T-helper 2 cell (primary cell): ENCODE measurements at regions not wholly inside any gene's neighbourhood (a gene's known extent, or its start where the extent isn't known, plus 50 kb on each side); places are given as distances from the start of the nearest gene placed in this dataset.
"Not testable (repeated sequence)": the region's sequence is repeated elsewhere in the genome, so short reads cannot be mapped to it uniquely, and the experiment has no call there.

Experiments
- DNase-seq, 5 experiments: peaks; one replicate each; pipeline versions ENCODE4 v3.0.0 to v3.0.0-alpha.2; 2012 to 2022

- no peak for DNase-seq
Measured at GRCh38 chr5:17367256-17367840, 130.7 kb upstream of the TAF11L2 start.

DNA sequence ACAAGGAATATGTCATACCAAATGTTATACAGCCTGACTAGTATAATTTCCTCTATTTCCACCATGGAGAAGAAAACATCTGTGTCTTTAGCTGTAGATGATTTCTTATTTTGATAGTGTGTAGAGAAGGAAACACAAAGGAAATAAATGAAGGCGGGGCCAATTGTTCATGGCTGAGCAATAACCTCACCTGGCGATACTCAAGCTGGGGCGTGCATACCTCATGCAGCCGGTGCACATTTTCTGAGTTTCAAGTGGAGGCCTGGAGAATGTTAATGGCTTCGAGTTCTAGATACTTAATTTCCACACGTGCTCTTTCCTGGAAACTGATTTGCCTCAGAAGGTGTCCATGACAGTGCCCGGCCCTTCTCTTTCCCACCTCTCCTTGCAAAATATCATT lies 127.4 kb upstream of the TAF11L2 start:
- DNase-seq: no peak

- no peak for DNase-seq
Measured at GRCh38 chr5:17373406-17373805, 124.6 kb upstream of the TAF11L2 start.

DNA sequence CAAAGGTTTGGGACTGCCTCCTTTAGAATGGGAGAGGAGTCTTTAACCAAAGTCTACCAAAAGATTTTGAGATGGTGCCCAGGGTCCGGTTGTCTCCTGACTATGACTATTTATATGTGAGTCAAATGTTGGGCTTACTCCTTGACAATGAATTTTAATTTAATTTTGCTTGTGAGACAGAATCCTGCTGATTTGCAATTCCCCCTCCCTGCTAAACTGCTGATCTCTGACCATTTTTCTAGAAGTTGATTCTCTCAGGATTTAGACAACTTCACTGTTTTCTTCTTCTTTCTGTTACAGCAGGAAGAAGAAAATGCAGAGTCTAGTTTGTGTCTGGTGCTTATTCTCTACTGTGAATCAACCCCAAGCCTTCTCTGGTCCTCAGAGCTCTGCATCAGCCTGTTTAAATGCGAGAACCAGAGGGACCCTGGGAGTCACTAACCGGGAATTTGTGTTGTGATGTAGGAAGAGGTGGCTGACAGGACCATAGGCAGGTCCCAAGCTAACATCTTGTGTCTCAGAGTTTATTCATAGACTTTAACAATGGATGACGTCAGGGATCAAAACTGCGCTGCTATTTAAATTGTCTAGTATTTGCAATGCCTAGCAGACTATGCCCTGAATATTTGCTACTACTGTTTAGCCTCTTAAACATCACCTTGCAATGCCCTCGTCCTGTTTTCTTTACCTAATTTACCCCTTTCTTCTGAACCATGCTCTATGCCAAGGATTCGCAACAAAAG lies 124.0 kb upstream of the TAF11L2 start:
- no peak for DNase-seq

GRCh38 chr5:17374973-17375742 lies 122.9 kb upstream of the TAF11L2 start:
- no peak for DNase-seq

GRCh38 chr5:17375886-17376285 lies 122.1 kb upstream of the TAF11L2 start:
- DNase-seq: not testable (repeated sequence)

DNA sequence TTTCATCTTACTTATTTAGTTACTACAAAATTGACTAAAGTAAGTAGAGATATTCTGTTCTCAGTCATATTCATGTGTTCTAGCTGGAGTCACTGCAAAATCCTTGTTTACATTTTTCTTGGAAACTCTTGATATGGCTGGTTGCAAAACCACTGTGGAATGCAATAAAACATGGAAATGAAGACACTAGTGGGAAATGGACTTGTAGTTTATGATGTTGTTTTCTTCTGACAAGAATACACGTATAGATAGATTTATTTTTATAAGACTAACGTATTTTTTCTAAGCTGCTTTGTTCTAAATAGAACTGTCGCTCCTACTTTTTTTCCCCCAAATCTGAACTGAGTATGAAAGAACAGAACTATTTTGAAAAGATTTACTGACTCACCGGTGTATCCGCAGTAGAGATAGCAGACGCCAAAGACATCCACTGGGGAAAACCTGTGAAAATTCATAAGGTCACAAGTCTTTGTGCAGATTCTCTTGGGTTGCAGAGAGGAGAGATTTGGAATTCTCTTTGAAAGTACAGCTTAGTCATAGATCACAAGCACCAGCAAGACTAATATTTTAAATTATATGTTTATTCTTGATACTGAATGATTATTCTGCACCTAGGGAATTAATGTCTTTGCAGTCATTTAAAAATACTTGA lies 119.6 kb upstream of the TAF11L2 start:
- DNase-seq: no peak

DNA sequence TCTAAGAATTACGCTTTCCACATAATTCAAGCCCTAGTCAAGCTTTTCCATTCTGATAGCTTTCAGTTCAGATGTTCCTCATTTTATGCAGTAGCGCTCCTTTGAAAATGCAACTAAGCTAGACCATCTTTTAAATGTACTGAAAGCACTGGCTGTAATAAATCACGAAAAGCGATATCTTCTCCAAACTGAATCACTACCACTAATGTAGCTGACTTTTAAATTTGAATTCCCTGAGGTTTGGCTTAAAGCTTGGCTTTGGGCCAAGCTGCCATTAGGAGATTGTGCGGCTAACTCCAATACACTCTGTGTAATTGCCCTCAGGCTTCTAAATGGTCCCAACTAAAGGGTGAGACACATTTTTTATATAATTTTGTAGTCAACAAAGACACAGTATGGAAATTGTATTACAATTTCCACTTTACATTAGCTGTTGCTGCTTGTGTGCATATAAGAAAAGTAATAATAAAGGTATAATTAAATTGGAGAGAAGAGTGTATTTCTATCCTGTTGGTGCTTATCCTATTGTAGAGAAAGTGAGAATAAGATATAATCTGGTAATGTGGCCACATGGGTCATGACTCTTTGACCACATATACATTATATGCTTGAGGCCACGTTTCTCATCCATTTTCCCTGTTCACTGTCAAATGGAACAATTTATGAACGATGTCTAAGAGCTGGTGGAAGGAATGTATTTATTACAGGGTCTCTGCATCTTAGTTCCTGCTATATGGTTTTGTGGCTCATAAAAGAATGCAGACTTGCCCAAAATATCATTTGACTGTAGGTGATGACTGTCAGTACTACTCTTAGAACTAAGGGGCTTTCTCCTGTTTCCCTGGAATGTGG lies 118.7 kb upstream of the TAF11L2 start:
- DNase-seq: no peak

DNA sequence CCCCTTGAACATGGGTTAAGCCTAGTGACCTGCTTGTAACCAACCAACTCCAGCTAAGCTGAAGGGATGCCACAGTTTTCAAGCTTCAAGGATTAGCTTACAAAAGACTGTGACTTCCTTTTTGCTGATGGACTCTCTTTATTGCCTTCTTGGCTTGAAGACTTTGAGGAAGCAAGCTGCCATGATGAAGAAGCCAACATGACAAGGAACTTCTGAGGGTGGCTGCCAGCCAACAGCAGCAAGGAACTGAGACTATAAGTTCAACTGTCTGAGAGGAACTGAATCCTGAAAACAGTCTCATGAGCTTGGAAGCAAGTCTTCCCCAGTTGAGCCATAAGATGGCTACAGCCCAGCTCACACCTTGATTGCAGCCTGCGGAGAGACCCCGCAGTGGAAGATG lies 116.1 kb upstream of the TAF11L2 start:
- DNase-seq: no peak

DNA sequence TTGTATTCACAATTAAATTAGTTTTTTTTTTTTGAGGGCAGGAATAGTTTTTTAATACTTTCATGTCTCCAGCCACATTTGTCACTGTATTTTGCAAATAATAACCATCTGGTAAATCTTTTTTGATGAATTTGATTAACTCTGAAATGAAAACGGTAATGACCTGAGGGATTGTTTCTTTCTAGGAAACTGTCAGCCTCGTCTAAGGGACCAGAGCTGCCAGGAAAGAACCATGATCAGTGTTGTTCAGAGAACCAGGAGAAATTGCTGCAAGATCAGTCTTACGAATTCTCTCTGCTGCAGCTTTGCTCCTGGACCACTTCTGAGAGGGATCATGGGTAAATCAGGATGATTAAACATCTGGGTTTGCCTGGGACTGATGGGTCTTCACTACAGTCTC lies 114.5 kb upstream of the TAF11L2 start:
- no peak for DNase-seq

- no peak for DNase-seq
Measured at GRCh38 chr5:17384181-17384580, 113.8 kb upstream of the TAF11L2 start.

GRCh38 chr5:17388717-17389116 lies 109.3 kb upstream of the TAF11L2 start:
- DNase-seq: no peak

- DNase-seq: no peak
Measured at GRCh38 chr5:17394086-17394485, 103.9 kb upstream of the TAF11L2 start.

- no peak for DNase-seq
Measured at GRCh38 chr5:17395106-17395880, 102.7 kb upstream of the TAF11L2 start.

DNA sequence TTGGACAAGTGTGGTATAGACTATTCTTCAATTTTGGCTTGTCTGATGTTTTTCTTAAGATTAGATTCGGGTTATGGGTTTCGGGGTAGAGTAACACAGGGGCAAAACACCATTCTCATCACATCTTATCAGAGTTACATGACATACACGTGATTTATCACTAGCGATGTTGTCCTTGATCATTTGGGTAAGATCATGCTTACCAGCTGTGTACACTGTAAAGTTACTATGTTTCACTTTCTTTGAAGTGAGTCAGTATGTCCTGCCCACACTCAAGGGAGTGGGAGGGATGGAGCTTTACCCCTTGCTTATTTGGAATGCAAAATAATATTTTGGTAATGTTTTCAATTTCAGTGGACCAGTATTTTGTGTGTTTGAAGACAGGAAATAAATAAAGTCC lies 101.8 kb upstream of the TAF11L2 start:
- no peak for DNase-seq

- DNase-seq: no peak
Measured at GRCh38 chr5:17398431-17398830, 99.6 kb upstream of the TAF11L2 start.

DNA sequence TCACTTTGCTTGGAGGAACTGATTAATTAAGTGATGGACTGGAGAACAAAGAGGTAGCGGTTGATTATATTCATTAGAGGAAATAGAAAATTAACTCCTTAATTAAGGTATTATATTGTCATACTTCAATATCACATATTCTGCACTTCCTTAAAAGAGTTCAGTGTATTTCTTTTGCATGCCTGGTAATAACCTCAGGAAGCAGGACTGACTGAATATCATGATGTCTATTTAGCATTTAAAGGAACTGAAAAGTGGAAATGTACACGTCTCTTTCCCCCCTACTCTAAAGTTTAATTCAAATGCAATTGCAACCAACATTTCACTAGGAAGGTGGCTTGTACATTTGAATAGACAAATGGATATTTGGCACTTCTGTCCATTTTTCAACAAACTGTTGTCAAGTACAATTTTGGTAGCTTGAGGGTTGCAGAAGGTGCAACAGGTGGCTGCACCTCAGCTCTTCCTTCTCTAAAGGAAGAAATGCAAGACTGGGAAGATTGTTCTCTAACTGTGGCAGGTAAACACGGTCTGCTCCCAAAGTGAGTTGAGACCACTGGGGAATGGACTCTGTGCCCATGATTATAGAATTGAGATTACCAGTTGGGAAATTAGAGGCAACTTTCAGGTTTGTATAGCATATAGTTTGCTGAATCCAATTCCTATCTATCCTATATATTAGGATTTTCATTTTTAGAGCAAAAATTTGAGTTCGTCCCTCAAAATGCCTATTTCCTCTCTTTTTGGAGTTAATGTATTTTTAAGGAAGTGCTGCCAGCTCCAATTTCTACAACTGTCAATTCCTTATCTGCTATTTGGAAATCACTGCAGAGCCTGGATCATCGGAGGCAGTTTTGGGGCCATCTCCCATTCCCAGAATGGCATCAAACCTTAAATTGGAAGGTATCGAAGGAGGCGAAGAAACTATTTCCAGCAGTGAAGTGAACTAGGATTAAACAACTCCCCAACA lies 98.9 kb upstream of the TAF11L2 start:
- DNase-seq: no peak

DNA sequence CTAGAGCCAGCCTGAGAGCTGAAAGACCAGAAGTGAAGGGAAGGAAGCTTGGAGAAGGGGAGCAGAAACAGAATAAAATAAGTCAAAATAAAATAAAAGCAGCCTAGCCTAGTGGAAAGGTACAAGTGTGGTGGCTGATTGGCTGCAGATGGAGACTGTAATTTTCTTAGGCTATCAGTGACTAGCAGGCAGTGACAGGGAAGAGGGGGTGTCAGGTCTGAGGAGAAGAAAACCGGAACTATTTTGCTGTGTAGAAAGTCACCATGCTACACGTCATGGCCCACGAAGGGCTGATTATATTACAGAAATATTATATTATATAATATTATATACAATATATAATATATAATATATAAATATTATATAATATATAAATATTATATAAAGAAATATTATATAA lies 98.1 kb upstream of the TAF11L2 start:
- DNase-seq: no peak

DNA sequence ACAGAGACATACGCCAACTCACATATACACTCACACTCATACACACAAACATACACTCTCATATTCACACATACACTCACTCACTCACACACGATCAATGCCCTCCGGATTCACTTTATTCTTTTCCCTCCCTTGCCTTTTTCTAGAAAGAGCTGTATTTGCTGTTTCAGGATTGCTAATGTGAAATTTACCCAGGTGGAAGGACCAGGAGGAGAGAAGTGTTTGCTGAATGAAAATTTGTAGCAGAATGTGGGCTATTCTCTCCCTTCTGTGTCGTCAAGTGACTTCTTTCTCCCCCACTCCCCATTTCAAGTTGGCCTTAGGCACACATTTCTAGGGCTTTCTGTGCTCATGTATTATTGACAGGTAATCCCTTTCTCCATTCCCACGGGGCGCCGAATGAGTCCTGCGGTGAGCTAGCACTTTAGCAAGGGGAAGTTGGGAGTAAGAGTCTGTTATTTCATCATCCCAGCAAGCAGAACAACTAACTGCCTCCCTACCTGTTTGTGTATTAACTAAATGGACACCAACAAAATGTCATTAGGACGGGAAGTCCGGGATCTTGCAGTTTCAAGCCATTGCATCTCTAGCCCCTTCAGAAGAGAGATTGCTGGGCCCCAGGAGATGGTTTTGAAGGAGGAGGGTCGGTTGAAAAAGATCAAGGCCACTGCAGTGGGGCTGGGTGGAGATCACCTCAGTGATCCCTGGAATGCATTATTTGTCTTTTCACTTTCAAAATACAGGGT lies 97.1 kb upstream of the TAF11L2 start:
- DNase-seq: no peak
